Ovary (tissue), 7 donors: ENCODE measurements at regions not wholly inside any gene's neighbourhood (a gene's known extent, or its start where the extent isn't known, plus 50 kb on each side); places are given as distances from the start of the nearest gene placed in this dataset.
"Not testable (repeated sequence)": the region's sequence is repeated elsewhere in the genome, so short reads cannot be mapped to it uniquely, and the experiment has no call there.

ENCODE experiments used
- DNase-seq, 5 donors: peaks; one replicate each; pipeline ENCODE4 v3.0.0-alpha.2; 2019 to 2020
- H3K27ac ChIP-seq, 2 donors: fragments of 200-600 bp; one replicate each; pipeline versions ENCODE4 v1.5.1 to v1.8.0; 2019 to 2022
- H3K27me3 ChIP-seq: fragments of 200-600 bp; one replicate; pipeline ENCODE4 v1.8.0; 2022
- H3K36me3 ChIP-seq: fragments of 200-600 bp; sonication (generic); one replicate; pipeline ENCODE4 v1.5.1; 2019
- H3K4me1 ChIP-seq: one replicate; pipeline ENCODE4 v1.8.1; 2013; ENCODE audit warnings: mild to moderate bottlenecking, moderate library complexity; ENCODE audit not compliant: insufficient read depth
- H3K4me3 ChIP-seq: fragments of 200-600 bp; sonication (generic); one replicate; pipeline ENCODE4 v1.5.1; 2017
- H3K9me3 ChIP-seq, 2 donors: fragments of 200-600 bp in 1 of 2; sonication (generic) in 1 of 2; one replicate each; pipeline versions ENCODE4 v1.5.1 to v1.8.1; 2013 to 2019; ENCODE audit warnings: mild to moderate bottlenecking in 1 of 2, moderate library complexity in 1 of 2
- CTCF ChIP-seq, 3 donors: fragments of 450-650 bp in 2 of 3; fragments of 200-600 bp in 1 of 3; IDR thresholded peaks; one replicate each; pipeline versions ENCODE4 v1.5.1 to v1.8.0; 2016 to 2022; ENCODE audit warnings: antibody characterized with exemption in 3 of 3, mild to moderate bottlenecking in 1 of 3
- EP300 ChIP-seq: sonication (generic); formaldehyde crosslinking; IDR thresholded peaks from one replicate; pipeline ENCODE4 v1.6.1; 2017; ENCODE audit warnings: antibody characterized with exemption
- POLR2A ChIP-seq: fragments of 450-650 bp; IDR thresholded peaks from one replicate; pipeline ENCODE4 v1.6.1; 2017; ENCODE audit warnings: antibody characterized with exemption, mild to moderate bottlenecking, moderate library complexity
- WGBS, 3 donors: extraction: QIAGEN DNeasy Blood & Tissue Kit in 1 of 3; methylation state at CpG; one replicate each; pipeline versions ENCODE4 v1.1.5 to v1.1.7; 2013 to 2017; 5-methylcytosine and 5-hydroxymethylcytosine counted together
- intact Hi-C, 4 donors: fragments of 100-400 bp; cut with DNase I; formaldehyde crosslinking; loops; one replicate each; pipeline versions ENCODE4 v1.11.0 to v1.15.1; 2022 to 2023
- donor health status: DM: no; HTN: no; CAD: no; lungs with moderate emphysema.
- donor health status: DM: no; HTN: no; CAD: no.
- donor health status: Bipolar disorder and iron deficiency.
- donor health status: DM: no; HTN: no; CAD: no.
- donor health status: DM: yes; HTN: yes; CAD: no.

DNA sequence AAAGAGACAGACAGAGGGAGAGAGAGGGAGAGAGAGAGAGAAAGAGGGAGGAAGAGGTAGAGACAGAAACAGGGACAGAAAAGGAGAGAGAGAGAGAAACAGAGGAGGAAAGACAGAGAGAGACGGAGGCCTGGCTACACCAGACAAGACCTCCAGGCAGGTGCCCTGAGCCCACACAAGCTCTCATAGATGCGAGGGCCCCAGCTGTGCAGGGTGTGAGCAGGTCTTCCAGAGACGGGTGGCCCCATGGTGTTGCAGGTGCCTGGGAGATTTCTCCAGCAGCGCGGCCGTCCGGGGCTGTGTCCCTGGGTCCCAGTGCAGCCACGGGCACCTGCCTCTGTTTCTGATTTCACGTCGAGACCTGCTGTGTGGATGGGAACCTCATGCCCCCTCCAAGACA lies 253.0 kb downstream of the SHOX start:
- intact Hi-C loops = no loop called here
- H3K4me3 ChIP-seq = no peak overlapping the region
- WGBS, 3 donors = 48 to 57% (median 52%) methylated on average over 10 of the region's 10 CpGs
- H3K9me3 ChIP-seq = no peaks in the 10 kb centered on the region
- H3K4me1 ChIP-seq = no peaks in the 10 kb centered on the region
- no peak for DNase-seq
- no peaks in the 10 kb centered on the region for H3K27me3 ChIP-seq
- H3K27ac ChIP-seq = no peak overlapping the region
- no peaks in the 10 kb centered on the region for H3K36me3 ChIP-seq
- TF ChIP-seq CTCF (IDR thresholded peaks at IDR 0.05) = no peak

GRCh38 chrX:879756-880698 lies 249.4 kb downstream of the SHOX start:
- intact Hi-C loops, H3K4me3 ChIP-seq, H3K9me3 ChIP-seq, H3K4me1 ChIP-seq, DNase-seq, H3K27ac ChIP-seq, H3K27me3 ChIP-seq, H3K36me3 ChIP-seq: not testable (repeated sequence)
- WGBS, 3 donors = 55 to 64% (median 60%) methylated on average over 11 of the region's 11 CpGs

DNA sequence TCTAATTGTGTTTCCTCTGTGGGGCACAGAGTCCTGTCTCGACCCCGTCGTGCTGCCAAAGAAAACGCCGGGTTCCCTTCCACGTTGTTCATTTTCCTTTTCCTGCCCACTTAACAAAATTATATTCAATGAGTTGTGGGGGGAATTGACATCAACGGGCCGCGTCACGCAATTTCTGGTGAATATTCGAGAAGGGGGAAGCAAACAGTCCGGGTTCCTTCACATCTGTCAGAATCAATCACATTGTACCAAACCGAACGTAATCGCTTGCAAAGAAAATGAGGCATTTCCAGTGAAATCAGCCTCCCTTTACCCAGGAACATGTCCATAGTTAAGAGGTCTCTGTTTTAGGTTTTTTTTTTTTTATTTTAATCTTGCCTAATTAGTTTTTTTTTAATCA lies 243.5 kb downstream of the SHOX start:
- intact Hi-C loops = no loop called here
- Histone ChIP-seq H3K27ac (no peak overlapping the region), H3K4me1 (no peaks in the 10 kb centered on the region), H3K9me3 (no peaks in the 10 kb centered on the region), H3K4me3 (no peak overlapping the region), H3K27me3 (no peaks in the 10 kb centered on the region), H3K36me3 (no peaks in the 10 kb centered on the region)
- TF ChIP-seq EP300 (no peak), POLR2A (no peak), CTCF (IDR thresholded peaks at IDR 0.05) (no peak)
- no peak for DNase-seq
- WGBS, 3 donors = 71 to 75% (median 74%) methylated on average over 15 of the region's 15 CpGs

- Histone ChIP-seq H3K4me1 (no peaks in the 10 kb centered on the region), H3K27me3 (no peaks in the 10 kb centered on the region), H3K36me3 (no peaks in the 10 kb centered on the region), H3K9me3 (no peaks in the 10 kb centered on the region), H3K4me3 (no peak overlapping the region), H3K27ac (no peak overlapping the region)
- intact Hi-C loops = no loop called here
- TF ChIP-seq EP300 = no peak
- no peak for TF ChIP-seq CTCF (IDR thresholded peaks at IDR 0.05)
- TF ChIP-seq POLR2A = no peak
- DNase-seq = no peak
- 76 to 84% (median 81%) methylated on average over 7 of the region's 7 CpGs for WGBS, 3 donors
These were observed 242.4 kb downstream of the SHOX start for GRCh38 chrX:873016-873415.

DNA sequence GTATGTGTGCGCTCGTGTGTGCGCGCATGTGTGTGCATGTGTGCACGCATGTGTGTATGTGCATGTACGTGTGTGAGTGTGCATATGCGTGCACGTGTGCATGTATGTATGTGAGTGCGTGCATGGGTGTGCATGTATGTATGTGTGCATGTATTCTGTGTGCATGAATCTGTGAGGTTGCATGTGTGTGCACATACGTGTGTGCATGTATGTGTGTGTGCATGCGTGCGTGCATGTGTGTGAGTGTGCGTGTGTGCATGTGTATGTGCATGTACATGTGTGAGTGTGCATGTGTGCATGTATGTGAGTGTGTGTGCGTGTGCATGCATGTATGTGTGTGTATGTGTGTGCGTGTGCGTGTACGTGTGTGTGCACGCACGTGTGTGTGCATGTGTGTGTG lies 241.5 kb downstream of the SHOX start:
- no peaks in the 10 kb centered on the region for H3K9me3 ChIP-seq
- TF ChIP-seq POLR2A = no peak
- TF ChIP-seq CTCF (IDR thresholded peaks at IDR 0.05) = no peak
- no peak for TF ChIP-seq EP300
- intact Hi-C loops = no loop called here
- H3K27ac ChIP-seq = no peak overlapping the region
- H3K4me3 ChIP-seq = no peak overlapping the region
- DNase-seq = no peak
- no peaks in the 10 kb centered on the region for H3K36me3 ChIP-seq
- H3K4me1 ChIP-seq = no peaks in the 10 kb centered on the region
- no peaks in the 10 kb centered on the region for H3K27me3 ChIP-seq
- WGBS, 3 donors = 82 to 92% (median 92%) methylated on average over 19 of the region's 19 CpGs
